ENCODE measurements at regions not wholly inside any gene's neighbourhood (a gene's known extent, or its start where the extent isn't known, plus 50 kb on each side); places are given as distances from the start of the nearest gene placed in this dataset.

DNA sequence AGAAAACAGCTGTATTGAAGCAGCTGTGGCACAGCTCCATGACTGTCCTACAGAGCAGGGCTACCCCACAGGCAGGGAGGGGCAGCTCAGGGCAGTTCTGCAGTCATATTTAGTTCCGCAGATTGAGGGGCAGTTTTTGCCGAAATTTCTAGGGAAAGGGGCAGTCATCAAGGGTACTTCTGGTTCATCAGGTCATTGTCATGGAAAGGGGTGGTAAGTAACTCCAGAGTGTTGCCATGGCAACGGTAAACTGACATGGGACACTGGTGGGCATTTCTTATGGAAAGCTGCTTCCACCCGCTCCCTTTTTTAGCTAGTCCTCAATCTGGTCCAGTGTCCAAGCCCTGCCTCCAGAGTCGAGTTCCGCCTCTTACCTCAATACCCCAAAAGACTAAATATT is 702.8 kb downstream of the LIG4 start:
- no peaks in the 10 kb centered on the region for H3K4me1 ChIP-seq
- TF ChIP-seq, protein P1, sequence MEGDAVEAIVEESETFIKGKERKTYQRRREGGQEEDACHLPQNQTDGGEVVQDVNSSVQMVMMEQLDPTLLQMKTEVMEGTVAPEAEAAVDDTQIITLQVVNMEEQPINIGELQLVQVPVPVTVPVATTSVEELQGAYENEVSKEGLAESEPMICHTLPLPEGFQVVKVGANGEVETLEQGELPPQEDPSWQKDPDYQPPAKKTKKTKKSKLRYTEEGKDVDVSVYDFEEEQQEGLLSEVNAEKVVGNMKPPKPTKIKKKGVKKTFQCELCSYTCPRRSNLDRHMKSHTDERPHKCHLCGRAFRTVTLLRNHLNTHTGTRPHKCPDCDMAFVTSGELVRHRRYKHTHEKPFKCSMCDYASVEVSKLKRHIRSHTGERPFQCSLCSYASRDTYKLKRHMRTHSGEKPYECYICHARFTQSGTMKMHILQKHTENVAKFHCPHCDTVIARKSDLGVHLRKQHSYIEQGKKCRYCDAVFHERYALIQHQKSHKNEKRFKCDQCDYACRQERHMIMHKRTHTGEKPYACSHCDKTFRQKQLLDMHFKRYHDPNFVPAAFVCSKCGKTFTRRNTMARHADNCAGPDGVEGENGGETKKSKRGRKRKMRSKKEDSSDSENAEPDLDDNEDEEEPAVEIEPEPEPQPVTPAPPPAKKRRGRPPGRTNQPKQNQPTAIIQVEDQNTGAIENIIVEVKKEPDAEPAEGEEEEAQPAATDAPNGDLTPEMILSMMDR (IDR thresholded peaks at IDR 0.05): no peak
- TF ChIP-seq POLR2A (IDR thresholded peaks at IDR 0.05): no peak
- no peaks in the 10 kb centered on the region for H3K36me3 ChIP-seq
- DNase-seq: no peak
- ATAC-seq: no peak
- 86 to 93% (median 89%) methylated on average over 6 of the region's 6 CpGs for WGBS, 4 donors
- intact Hi-C loops (cut with DNase I): no loop called here
- H3K4me3 ChIP-seq: no peak overlapping the region
- H3K9me3 ChIP-seq: no peaks in the 10 kb centered on the region
- no peak overlapping the region for H3K27ac ChIP-seq
- no peaks in the 10 kb centered on the region for H3K27me3 ChIP-seq

DNA sequence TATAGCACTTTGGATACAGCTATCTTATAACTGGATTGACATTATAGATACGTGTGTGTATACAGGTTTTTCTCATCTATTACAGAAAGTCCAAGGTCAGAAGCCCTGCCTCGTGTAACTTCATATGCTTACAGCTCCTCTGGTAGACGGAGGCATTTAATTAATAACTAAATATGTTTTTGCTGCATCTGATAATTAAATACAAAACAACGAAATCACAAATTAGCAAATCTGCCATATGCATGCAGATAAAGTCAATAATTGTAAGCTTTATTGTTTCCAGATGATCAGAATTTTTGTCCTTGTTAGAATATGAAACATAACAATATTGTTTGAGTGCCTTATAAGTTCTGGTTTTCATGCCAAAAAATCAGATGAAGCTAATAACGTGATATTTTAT is 717.7 kb downstream of the LIG4 start:
- H3K27me3 ChIP-seq: no peaks in the 10 kb centered on the region
- WGBS, 4 donors: 53 to 83% (median 74%) methylated on average over 5 of the region's 5 CpGs
- ATAC-seq (no peak), DNase-seq (no peak)
- no peaks in the 10 kb centered on the region for H3K4me1 ChIP-seq
- intact Hi-C loops (cut with DNase I): no loop called here
- H3K36me3 ChIP-seq: no peaks in the 10 kb centered on the region
- TF ChIP-seq, protein P1 (IDR thresholded peaks at IDR 0.05): no peak
- no peak for TF ChIP-seq POLR2A (IDR thresholded peaks at IDR 0.05)
- no peak overlapping the region for H3K4me3 ChIP-seq
- H3K27ac ChIP-seq: no peak overlapping the region
- H3K9me3 ChIP-seq: no peaks in the 10 kb centered on the region

DNA sequence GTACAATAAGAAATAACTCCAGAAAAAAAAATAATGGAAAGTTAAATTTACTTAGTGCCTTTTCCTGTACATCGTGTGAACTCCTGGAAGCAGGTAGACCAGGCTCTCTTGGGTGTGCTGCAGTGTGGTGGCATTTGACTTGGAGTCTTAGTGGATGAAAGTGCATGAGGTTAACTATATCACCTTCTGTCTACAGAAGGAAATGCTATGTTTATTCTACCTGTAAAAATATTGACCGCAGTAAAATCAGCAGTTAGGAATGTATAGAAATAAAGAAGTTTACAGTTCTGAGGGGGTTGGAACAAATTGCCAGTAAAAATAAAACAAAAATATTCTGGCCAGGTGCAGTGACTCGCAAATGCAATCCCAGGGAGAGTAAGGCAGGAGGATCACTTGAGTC is 722.1 kb downstream of the LIG4 start:
- Histone ChIP-seq H3K9me3 (peaks cover 0 to 20% (median 3%) of the 10 kb centered on the region in 12 donors), H3K27me3 (no peaks in the 10 kb centered on the region), H3K4me1 (no peaks in the 10 kb centered on the region), H3K27ac (no peak overlapping the region), H3K4me3 (no peak overlapping the region), H3K36me3 (no peaks in the 10 kb centered on the region)
- intact Hi-C loops (cut with DNase I): no loop called here
- WGBS, 4 donors: 79 to 83% (median 81%) methylated on average over 3 of the region's 3 CpGs
- ATAC-seq: no peak
- TF ChIP-seq, protein P1 (IDR thresholded peaks at IDR 0.05): no peak
- no peak for TF ChIP-seq POLR2A (IDR thresholded peaks at IDR 0.05)
- DNase-seq: no peak

DNA sequence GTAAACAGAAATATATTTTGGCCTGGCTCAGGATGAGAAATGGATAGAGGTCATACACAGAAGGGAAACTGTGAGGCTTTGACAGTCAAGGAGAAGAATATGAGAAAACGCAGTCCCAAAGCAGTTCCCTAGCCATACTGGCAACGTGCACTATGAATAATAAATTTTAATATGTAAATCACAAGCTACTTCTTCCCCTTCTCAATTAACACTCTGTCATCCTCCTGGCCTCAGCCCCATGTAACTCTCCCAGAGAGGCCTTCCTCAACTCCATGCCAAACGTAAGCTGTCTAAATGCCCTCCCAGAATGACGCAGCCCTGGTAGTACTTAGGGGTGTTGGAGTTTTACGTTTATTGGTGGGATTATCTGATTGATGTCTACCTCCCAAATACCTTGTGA is 732.6 kb downstream of the LIG4 start:
- ATAC-seq (no peak), DNase-seq (no peak)
- no peaks in the 10 kb centered on the region for H3K27me3 ChIP-seq
- TF ChIP-seq, protein P1 (IDR thresholded peaks at IDR 0.05): no peak
- TF ChIP-seq POLR2A (IDR thresholded peaks at IDR 0.05): no peak
- 76 to 86% (median 80%) methylated on average over 5 of the region's 5 CpGs for WGBS, 4 donors
- peaks cover 0 to 4% (median 0%) of the 10 kb centered on the region in 12 donors for H3K9me3 ChIP-seq
- no peak overlapping the region for H3K27ac ChIP-seq
- intact Hi-C loops (cut with DNase I): no loop called here
- H3K4me3 ChIP-seq: no peak overlapping the region
- H3K4me1 ChIP-seq: no peaks in the 10 kb centered on the region
- no peaks in the 10 kb centered on the region for H3K36me3 ChIP-seq
